NT2/D1 (cell line): ENCODE measurements at regions not wholly inside any gene's neighbourhood (a gene's known extent, or its start where the extent isn't known, plus 50 kb on each side); places are given as distances from the start of the nearest gene placed in this dataset.

ENCODE experiments used
- DNase-seq: peaks from one replicate; pipeline ENCODE4 v3.0.0-alpha.2; 2011; ENCODE audit warnings: low read depth, low spot score
- H3K27me3 ChIP-seq: 2 replicates; pipeline ENCODE4 v1.6.0; 2011; ENCODE audit warnings: mild to moderate bottlenecking; ENCODE audit not compliant: insufficient read length, insufficient read depth
- H3K36me3 ChIP-seq: 2 replicates; pipeline ENCODE4 v1.6.1; 2011; ENCODE audit warnings: mild to moderate bottlenecking, low read length, mixed read lengths; ENCODE audit not compliant: insufficient read depth, insufficient read length
- H3K4me1 ChIP-seq: 2 replicates; pipeline ENCODE4 v1.5.1; 2011; ENCODE audit not compliant: insufficient read depth, insufficient read length
- H3K4me3 ChIP-seq: 2 replicates; pipeline ENCODE4 v1.5.1; 2011; ENCODE audit warnings: low read depth; ENCODE audit not compliant: insufficient read length
- H3K9ac ChIP-seq: 2 replicates; pipeline ENCODE4 v1.6.0; 2011; ENCODE audit warnings: low read depth; ENCODE audit not compliant: insufficient read length
- H3K9me3 ChIP-seq: 2 replicates; pipeline ENCODE4 v1.5.1; 2011; ENCODE audit warnings: mild to moderate bottlenecking, low read length; ENCODE audit not compliant: insufficient read depth
- SUZ12 ChIP-seq: IDR thresholded peaks from 2 replicates; pipeline ENCODE4 v1.6.1; 2011; ENCODE audit not compliant: insufficient read length, insufficient read depth; ENCODE audit errors: extremely low read depth
- YY1 ChIP-seq: IDR thresholded peaks from 2 replicates; pipeline ENCODE4 v1.6.1; 2011; ENCODE audit not compliant: insufficient read length, insufficient read depth
- ZNF274 ChIP-seq: IDR thresholded peaks from 2 replicates; pipeline ENCODE4 v1.6.1; 2011; ENCODE audit warnings: mild to moderate bottlenecking, low read depth, low read length

- Histone ChIP-seq H3K9me3 (no peaks in the 10 kb centered on the region), H3K4me3 (no peak overlapping the region), H3K27me3 (no peaks in the 10 kb centered on the region), H3K4me1 (no peaks in the 10 kb centered on the region), H3K36me3 (no peaks in the 10 kb centered on the region), H3K9ac (no peak overlapping the region)
- no peak for DNase-seq
- TF ChIP-seq ZNF274 (no peak), YY1 (no peak), SUZ12 (no peak)
Observed at GRCh38 chr13:107475753-107476453, 739.4 kb downstream of the LIG4 start.

DNA sequence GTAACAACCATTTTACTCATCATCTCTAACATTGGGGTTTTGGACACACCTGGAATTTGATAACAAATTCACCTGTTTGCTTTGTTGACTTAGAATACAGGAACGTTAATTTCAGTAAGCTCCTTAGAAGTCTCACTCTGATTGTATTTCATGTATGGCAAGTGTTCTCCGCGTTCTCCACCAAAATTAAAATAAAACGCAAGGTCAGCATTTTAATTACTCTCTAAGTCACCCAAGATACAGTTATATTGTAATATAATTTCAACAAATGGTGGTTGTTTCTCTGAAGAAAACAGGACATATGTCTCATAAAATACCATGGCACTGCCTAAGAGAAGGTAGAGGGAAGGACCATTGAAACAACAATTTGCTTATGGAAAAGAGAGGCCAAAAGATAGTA, 742.1 kb downstream of the LIG4 start:
- Histone ChIP-seq H3K9me3 (no peaks in the 10 kb centered on the region), H3K4me3 (no peak overlapping the region), H3K36me3 (no peaks in the 10 kb centered on the region), H3K9ac (no peak overlapping the region), H3K27me3 (no peaks in the 10 kb centered on the region), H3K4me1 (no peaks in the 10 kb centered on the region)
- no peak for DNase-seq
- TF ChIP-seq YY1 (no peak), ZNF274 (no peak), SUZ12 (no peak)

DNA sequence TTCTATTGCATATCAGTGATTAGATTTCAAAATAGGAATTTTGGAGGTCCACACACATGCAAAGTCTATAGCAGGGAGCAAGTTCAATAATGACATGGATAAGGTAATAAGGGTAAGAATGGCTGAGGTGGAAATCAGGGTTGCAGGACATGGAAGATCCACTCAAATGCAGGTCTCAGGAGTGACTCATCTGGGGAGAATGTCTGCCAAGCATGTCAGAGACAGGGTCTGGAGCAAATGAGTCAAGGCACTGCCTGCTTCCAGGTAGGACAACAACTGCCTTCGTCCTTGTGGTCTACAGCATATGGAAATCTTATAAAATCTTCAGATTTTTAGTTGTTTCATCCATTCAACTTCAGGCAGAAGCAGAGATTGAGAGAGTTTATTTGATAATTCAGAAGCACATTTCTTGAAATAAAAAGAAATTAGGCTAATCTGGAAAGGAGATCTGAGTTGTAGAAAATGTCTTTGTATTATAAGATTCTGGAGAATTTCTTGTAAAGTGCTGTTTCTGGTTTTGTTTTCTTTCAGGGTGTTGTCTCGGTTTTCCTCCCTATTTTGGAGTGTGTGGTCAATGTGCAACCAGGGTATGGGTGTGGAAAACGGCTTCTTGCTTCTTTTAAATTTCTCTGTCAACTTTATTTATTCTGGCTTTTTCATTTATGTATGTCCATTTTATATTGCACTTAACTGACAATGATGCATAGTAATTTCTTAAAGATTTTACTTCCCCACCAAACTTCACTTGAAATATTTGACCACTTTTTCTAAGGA, 748.8 kb downstream of the LIG4 start:
- Histone ChIP-seq H3K4me3 (no peak overlapping the region), H3K9me3 (no peaks in the 10 kb centered on the region), H3K27me3 (no peaks in the 10 kb centered on the region), H3K36me3 (no peaks in the 10 kb centered on the region), H3K4me1 (no peaks in the 10 kb centered on the region), H3K9ac (no peak overlapping the region)
- TF ChIP-seq ZNF274 (no peak), YY1 (no peak), SUZ12 (no peak)
- DNase-seq, result peak; percentile 13

DNA sequence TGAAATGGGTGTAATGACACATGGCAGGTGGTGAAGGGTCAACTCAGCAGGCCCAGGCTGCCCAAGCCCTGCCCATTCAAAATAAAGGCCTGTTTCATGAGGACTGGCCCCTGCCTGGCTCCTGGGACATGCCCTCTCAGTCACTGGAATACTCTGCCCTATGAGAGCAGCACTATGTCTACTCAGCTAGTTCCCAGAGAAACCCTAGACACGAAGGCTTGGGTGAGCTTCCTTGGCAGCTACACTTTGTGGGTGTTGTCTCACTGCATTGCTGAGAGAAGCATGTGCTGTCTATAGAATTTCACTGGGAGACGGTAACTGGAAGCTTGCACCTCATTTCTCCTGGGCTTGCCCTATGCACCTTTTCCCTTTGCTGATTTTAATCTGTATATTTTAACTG, 752.8 kb downstream of the LIG4 start:
- no peak for TF ChIP-seq SUZ12
- no peak for TF ChIP-seq YY1
- TF ChIP-seq ZNF274, result no peak
- DNase-seq, result no peak
- H3K36me3 ChIP-seq, result no peaks in the 10 kb centered on the region
- H3K9me3 ChIP-seq, result no peaks in the 10 kb centered on the region
- no peaks in the 10 kb centered on the region for H3K27me3 ChIP-seq
- H3K9ac ChIP-seq, result no peak overlapping the region
- H3K4me3 ChIP-seq, result no peak overlapping the region
- no peaks in the 10 kb centered on the region for H3K4me1 ChIP-seq

- no peaks in the 10 kb centered on the region for H3K27me3 ChIP-seq
- H3K4me1 ChIP-seq, result no peaks in the 10 kb centered on the region
- H3K9me3 ChIP-seq, result no peaks in the 10 kb centered on the region
- H3K36me3 ChIP-seq, result no peaks in the 10 kb centered on the region
- no peak overlapping the region for H3K9ac ChIP-seq
- no peak for DNase-seq
- TF ChIP-seq ZNF274, result no peak
- TF ChIP-seq YY1, result no peak
- TF ChIP-seq SUZ12, result no peak
- H3K4me3 ChIP-seq, result no peak overlapping the region
Observed at GRCh38 chr13:107461751-107462150, 753.6 kb downstream of the LIG4 start.

- Histone ChIP-seq H3K27me3 (no peaks in the 10 kb centered on the region), H3K36me3 (no peaks in the 10 kb centered on the region), H3K4me3 (no peak overlapping the region), H3K9me3 (no peaks in the 10 kb centered on the region), H3K9ac (no peak overlapping the region), H3K4me1 (no peaks in the 10 kb centered on the region)
- no peak for DNase-seq
- TF ChIP-seq YY1 (no peak), SUZ12 (no peak), ZNF274 (no peak)
Observed at GRCh38 chr13:107459430-107459829, 755.9 kb downstream of the LIG4 start.

GRCh38 chr13:107458269-107458668, 757.1 kb downstream of the LIG4 start:
- Histone ChIP-seq H3K4me1 (no peaks in the 10 kb centered on the region), H3K4me3 (no peak overlapping the region), H3K36me3 (no peaks in the 10 kb centered on the region), H3K9ac (no peak overlapping the region), H3K9me3 (peaks cover 7% of the 10 kb centered on the region; the same call in 1 of the 2 replicates), H3K27me3 (no peaks in the 10 kb centered on the region)
- TF ChIP-seq ZNF274, result no peak
- no peak for TF ChIP-seq YY1
- no peak for TF ChIP-seq SUZ12
- DNase-seq, result no peak
